AG04450 (cell line): ENCODE measurements at regions not wholly inside any gene's neighbourhood (a gene's known extent, or its start where the extent isn't known, plus 50 kb on each side); places are given as distances from the start of the nearest gene placed in this dataset.

ENCODE experiments used
- CTCF ChIA-PET: fragments of 300-600, 350-600 bp; formaldehyde crosslinking; extraction: SDS; loops from one replicate; lab custom pipeline; 2022; ENCODE audit warnings: antibody characterized with exemption, inconsistent platforms; lab: Charles Lee
- POLR2A ChIA-PET: fragments of 350-600 bp; formaldehyde crosslinking; extraction: SDS; loops from one replicate; lab custom pipeline; 2021; ENCODE audit warnings: antibody characterized with exemption, inconsistent platforms; lab: Yijun Ruan, JAX
- DNase-seq: peaks from one replicate; pipeline ENCODE4 v3.0.0-alpha.2; 2011; ENCODE audit warnings: low read depth, low spot score
- H3K27ac ChIP-seq: one replicate; pipeline ENCODE4 v1.5.1; 2012; ENCODE audit warnings: low read depth, low read length, control low read depth
- H3K27me3 ChIP-seq: one replicate; pipeline ENCODE4 v1.6.0; 2012; ENCODE audit warnings: low read length; ENCODE audit not compliant: control insufficient read depth, insufficient read depth
- H3K4me3 ChIP-seq: 2 replicates; pipeline ENCODE4 v1.5.1; 2011; ENCODE audit warnings: mild to moderate bottlenecking, low read depth, low read length, control low read depth
- H3K9me3 ChIP-seq: 2 replicates; pipeline ENCODE4 v1.5.1; 2012; ENCODE audit warnings: low read length; ENCODE audit not compliant: control insufficient read depth, insufficient read depth
- CTCF ChIP-seq: IDR thresholded peaks from 2 replicates; pipeline ENCODE4 v1.5.1; 2011; ENCODE audit warnings: low read depth, low read length, control low read depth, inconsistent platforms

GRCh38 chr3:95911767-95912166, 902.6 kb upstream of the EPHA6 start:
- TF ChIP-seq CTCF, result no peak
- POLR2A ChIA-PET, result no interaction called here

GRCh38 chr3:95923496-95924210, 890.7 kb upstream of the EPHA6 start:
- DNase-seq, result peak; percentile 70
- POLR2A ChIA-PET, result interaction anchor here (0.6 kb wide), 1 partner anchor 24 kb away, joined by 3 read pairs; no protein-coding TSS in a partner anchor
- H3K4me3 ChIP-seq, result no peak overlapping the region
- no peaks in the 10 kb centered on the region for H3K27me3 ChIP-seq
- CTCF ChIA-PET, result no interaction called here
- H3K9me3 ChIP-seq, result no peaks in the 10 kb centered on the region; the same call in 1 of the 2 replicates
- TF ChIP-seq CTCF, result no peak
- peak overlapping the region; percentile 62 for H3K27ac ChIP-seq

More at GRCh38 chr3:95911767-95912166, 902.6 kb upstream of the EPHA6 start:
- CTCF ChIA-PET, result no interaction called here
- no peaks in the 10 kb centered on the region for H3K27me3 ChIP-seq
- no peak for DNase-seq
- H3K27ac ChIP-seq, result no peak overlapping the region
- no peak overlapping the region for H3K4me3 ChIP-seq
- H3K9me3 ChIP-seq, result peaks cover 15% of the 10 kb centered on the region

DNA sequence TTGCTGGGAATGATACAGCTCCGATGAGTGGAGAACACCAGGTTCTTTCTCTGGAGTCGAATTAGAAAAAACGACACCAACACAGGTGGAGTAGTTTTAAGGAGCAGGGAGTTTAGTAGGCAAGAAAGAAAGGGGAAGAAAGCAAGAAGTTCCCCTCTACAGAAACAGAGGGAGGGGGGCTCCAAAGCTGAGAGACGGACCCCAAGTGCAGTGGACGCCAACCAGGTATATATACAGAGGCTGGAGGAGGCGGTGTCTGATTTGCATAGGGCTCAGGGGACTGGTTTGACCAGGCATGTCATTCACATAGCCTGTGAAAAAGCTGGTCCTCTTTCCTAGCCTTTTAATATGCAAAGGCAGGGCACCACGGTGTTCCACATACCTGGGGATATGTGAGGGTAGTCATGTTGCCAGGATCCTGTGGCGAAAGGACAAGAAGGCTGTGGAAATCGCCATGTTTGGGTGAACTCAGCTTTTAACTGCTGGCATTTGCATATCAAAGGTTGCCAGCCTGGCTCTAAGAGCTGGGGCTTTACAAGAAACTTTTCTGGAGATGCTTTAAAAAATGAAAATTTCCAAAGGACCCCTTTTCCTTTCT, 887.4 kb upstream of the EPHA6 start:
- CTCF ChIA-PET, result no interaction called here
- no peaks in the 10 kb centered on the region; the same call in 1 of the 2 replicates for H3K9me3 ChIP-seq
- no peak for TF ChIP-seq CTCF
- POLR2A ChIA-PET, result no interaction called here
- no peak overlapping the region for H3K27ac ChIP-seq
- DNase-seq, result no peak
- no peak overlapping the region for H3K4me3 ChIP-seq
- no peaks in the 10 kb centered on the region for H3K27me3 ChIP-seq

DNA sequence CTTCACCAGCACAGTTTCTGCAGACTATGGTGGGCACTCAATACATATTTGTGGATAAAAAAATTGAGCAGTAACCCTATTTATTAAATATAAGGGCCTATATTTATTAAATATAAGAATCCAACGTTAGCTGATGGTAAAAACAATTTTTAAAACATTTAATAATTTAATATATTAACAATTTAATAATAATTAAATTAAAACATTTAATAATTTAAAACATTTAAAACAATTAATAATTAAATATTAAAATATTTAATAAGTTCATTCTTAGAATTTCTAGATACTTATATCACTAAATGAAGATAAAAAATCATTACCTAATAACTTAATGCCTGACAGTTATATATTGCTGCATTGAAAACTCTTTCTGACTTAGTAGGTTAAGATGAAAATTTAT, 880.2 kb upstream of the EPHA6 start:
- POLR2A ChIA-PET, result no interaction called here
- DNase-seq, result no peak
- no peak for TF ChIP-seq CTCF
- Histone ChIP-seq H3K9me3 (no peaks in the 10 kb centered on the region; the same call in 1 of the 2 replicates), H3K4me3 (no peak overlapping the region), H3K27me3 (no peaks in the 10 kb centered on the region), H3K27ac (no peak overlapping the region)
- CTCF ChIA-PET, result no interaction called here

DNA sequence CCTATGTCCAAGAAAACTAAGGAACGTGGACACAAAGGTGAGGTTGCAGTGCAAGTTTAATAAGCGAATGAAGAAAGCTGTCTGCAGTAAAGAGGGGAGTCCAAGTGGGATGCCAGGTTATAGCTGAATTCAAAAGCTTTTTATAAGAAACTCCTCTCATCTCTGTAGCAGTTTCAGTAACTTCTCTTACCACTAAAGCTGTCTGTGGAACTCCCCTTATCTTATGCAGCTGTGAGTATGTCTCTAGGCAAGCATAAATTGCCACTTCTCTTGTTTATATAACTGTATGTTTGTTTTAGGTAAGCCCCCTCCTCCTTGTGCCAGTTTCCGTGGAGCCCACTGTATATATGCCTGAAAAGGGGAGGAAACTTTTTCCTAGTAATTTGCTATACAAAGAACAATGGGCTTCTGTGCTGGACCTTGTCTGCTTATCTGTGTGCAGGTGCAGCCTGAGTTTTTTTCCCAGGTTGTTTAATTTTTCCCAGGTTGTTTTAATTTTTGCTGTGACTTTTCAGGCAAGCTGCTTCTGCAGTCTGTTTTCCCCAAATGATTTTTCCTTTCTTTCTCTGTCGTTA, 875.1 kb upstream of the EPHA6 start:
- Histone ChIP-seq H3K27ac (no peak overlapping the region), H3K9me3 (no peaks in the 10 kb centered on the region), H3K27me3 (no peaks in the 10 kb centered on the region), H3K4me3 (no peak overlapping the region)
- CTCF ChIA-PET, result no interaction called here
- no peak for TF ChIP-seq CTCF
- no peak for DNase-seq
- POLR2A ChIA-PET, result no interaction called here
